ENCODE measurements at regions not wholly inside any gene's neighbourhood (a gene's known extent, or its start where the extent isn't known, plus 50 kb on each side); places are given as distances from the start of the nearest gene placed in this dataset.

GRCh38 chr6:126937426-126937825, 181.0 kb upstream of the RSPO3 start:
- no peak for DNase-seq

More at GRCh38 chr6:126937426-126937825, 181.0 kb upstream of the RSPO3 start:
- no peak overlapping the region for H3K9ac ChIP-seq (ENCODE audit: low read depth, low read length)
- no peak overlapping the region for H2BK20ac ChIP-seq (ENCODE audit: low read depth, low read length)
- no peak overlapping the region for H4K5ac ChIP-seq (ENCODE audit: low read depth, low read length)
- no peaks in the 10 kb centered on the region for H3K9me1 ChIP-seq (ENCODE audit: insufficient read depth, low read length)
- H3K4ac ChIP-seq (ENCODE audit: low read depth, low read length) = no peak overlapping the region
- no peak overlapping the region for H2AK5ac ChIP-seq (ENCODE audit: low read depth, low read length)
- no peak overlapping the region for H3K23ac ChIP-seq (ENCODE audit: low read depth, low read length)
- H3K9me3 ChIP-seq (ENCODE audit: control insufficient read depth, insufficient read depth, low read length) = no peaks in the 10 kb centered on the region
- H3K4me2 ChIP-seq (ENCODE audit: low read depth, low read length) = no peak overlapping the region
- no peak overlapping the region for H3K56ac ChIP-seq (ENCODE audit: extremely low read depth, insufficient read depth, low read length)
- H4K8ac ChIP-seq (ENCODE audit: low read depth in 2 of 2, low read length in 2 of 2) = no peak overlapping the region
- H3K4me1 ChIP-seq (ENCODE audit: control insufficient read depth, insufficient read depth, low read length) = no peaks in the 10 kb centered on the region
- H3K4me3 ChIP-seq (ENCODE audit: insufficient read depth, low read depth, low read length) = no peak overlapping the region
- intact Hi-C loops (cut with micrococcal nuclease) (no loop called here), in situ Hi-C loops (cut with MboI; ENCODE audit: low sequenced_read_pairs) (no loop called here), dilution Hi-C loops (cut with HindIII; ENCODE audit: low sequenced_read_pairs, unreplicated experiment) (no loop called here)
- no TSS peak for BruUV-seq (replicated peaks)
- TF ChIP-seq POLR2A (IDR thresholded peaks at IDR 0.05; ENCODE audit: low read depth, low read length) = no peak
- TF ChIP-seq CEBPB (IDR thresholded peaks at IDR 0.05; ENCODE audit: low read depth, low read length) = no peak
- no peak for TF ChIP-seq RAD21 (IDR thresholded peaks at IDR 0.05; ENCODE audit: low read length)
- no peak for TF ChIP-seq SMC3 (IDR thresholded peaks at IDR 0.05; ENCODE audit: low read depth, low read length)
- TF ChIP-seq CHD1 (IDR thresholded peaks at IDR 0.05; ENCODE audit: low read depth, low read length) = no peak
- no peak for TF ChIP-seq MAFK (IDR thresholded peaks at IDR 0.05; ENCODE audit: low read depth, low read length)
- TF ChIP-seq MAZ (IDR thresholded peaks at IDR 0.05; ENCODE audit: borderline replicate concordance, low read depth, low read length) = no peak
- no peak for TF ChIP-seq MXI1 (IDR thresholded peaks at IDR 0.05; ENCODE audit: borderline replicate concordance, low read depth, low read length)
- no peak for TF ChIP-seq CTCF (conservative IDR thresholded peaks at IDR 0.05; ENCODE audit: low read depth, low read length)
- TF ChIP-seq RFX5 (IDR thresholded peaks at IDR 0.05; ENCODE audit: low read depth, low read length) = no peak
- no peak for TF ChIP-seq BHLHE40 (IDR thresholded peaks at IDR 0.05; ENCODE audit: low read depth, low read length)
- TF ChIP-seq USF2 (IDR thresholded peaks at IDR 0.05; ENCODE audit: low read depth, low read length) = no peak
- TF ChIP-seq RCOR1 (IDR thresholded peaks at IDR 0.05; ENCODE audit: insufficient replicate concordance, low read length) = no peak
- no peak for TF ChIP-seq ELK1 (IDR thresholded peaks at IDR 0.05; ENCODE audit: borderline replicate concordance, low read depth, low read length)
- TF ChIP-seq NFE2L2 (IDR thresholded peaks at IDR 0.05; ENCODE audit: low read depth, low read length) = no peak
- H3K18ac ChIP-seq (ENCODE audit: low read depth, low read length) = no peak overlapping the region
- no peaks in the 10 kb centered on the region for H3K36me3 ChIP-seq (ENCODE audit: control insufficient read depth, insufficient read depth, low read length)
- no peak for ATAC-seq (ENCODE audit: low read depth)
- H3K79me1 ChIP-seq (ENCODE audit: low read depth in 1 of 2, low read length in 2 of 2) = no peaks in the 10 kb centered on the region
- H3K27ac ChIP-seq (ENCODE audit: insufficient read depth, low read length) = no peak overlapping the region
- no peak overlapping the region for H2AFZ ChIP-seq (replicated peaks; ENCODE audit: low read length, poor library complexity)
- H2BK5ac ChIP-seq (ENCODE audit: low read depth, low read length, poor library complexity, severe bottlenecking) = no peak overlapping the region
- POLR2A ChIA-PET (ENCODE audit: unreplicated experiment) = no interaction called here
- no peaks in the 10 kb centered on the region; the same call in 1 of the 2 replicates for H3K27me3 ChIP-seq (ENCODE audit: control insufficient read depth, insufficient read depth, low read length)
- H3K14ac ChIP-seq (replicated peaks; ENCODE audit: low read depth, low read length) = no peak overlapping the region
- CTCF ChIA-PET = interaction anchor here (1.2 kb wide), 1 partner anchor 133 kb away, joined by 5 read pairs; no protein-coding TSS in a partner anchor
- no peak overlapping the region for H2AK9ac ChIP-seq (replicated peaks; ENCODE audit: low read depth, low read length, poor library complexity)
- H4K20me1 ChIP-seq (ENCODE audit: insufficient read depth, low read length) = no peaks in the 10 kb centered on the region
- no peak overlapping the region for H2BK15ac ChIP-seq (ENCODE audit: low read depth, low read length)
- H2BK120ac ChIP-seq (ENCODE audit: low read depth, low read length) = no peak overlapping the region
- no peak overlapping the region for H4K91ac ChIP-seq (ENCODE audit: insufficient read depth, low read depth, low read length)
